Right lobe of liver (tissue), 4 donors: ENCODE measurements at regions not wholly inside any gene's neighbourhood (a gene's known extent, or its start where the extent isn't known, plus 50 kb on each side); places are given as distances from the start of the nearest gene placed in this dataset.

ENCODE experiments used
- POLR2A ChIP-seq: fragments of 450-650 bp; IDR thresholded peaks from one replicate; pipeline ENCODE4 v1.6.1; 2017; ENCODE audit warnings: antibody characterized with exemption, mild to moderate bottlenecking
- TF ChIP-seq, protein P1 (sequence below), 4 donors: fragments of 200-600 bp in 3 of 4; fragments of 450-650 bp in 1 of 4; IDR thresholded peaks; one replicate each; pipeline versions ENCODE4 v1.5.1 to v1.8.0; 2016 to 2022; ENCODE audit warnings: antibody characterized with exemption in 4 of 4, mild to moderate bottlenecking in 2 of 4
- donor health status: DM: no; HTN: no; CAD: no.
- donor health status: DM: no; HTN: no; CAD: no.
- donor health status: DM: no; HTN: yes; CAD: no.

GRCh38 chr7:86444245-86444644, 199.5 kb upstream of the GRM3 start:
- TF ChIP-seq POLR2A, result no peak
- TF ChIP-seq, protein P1, sequence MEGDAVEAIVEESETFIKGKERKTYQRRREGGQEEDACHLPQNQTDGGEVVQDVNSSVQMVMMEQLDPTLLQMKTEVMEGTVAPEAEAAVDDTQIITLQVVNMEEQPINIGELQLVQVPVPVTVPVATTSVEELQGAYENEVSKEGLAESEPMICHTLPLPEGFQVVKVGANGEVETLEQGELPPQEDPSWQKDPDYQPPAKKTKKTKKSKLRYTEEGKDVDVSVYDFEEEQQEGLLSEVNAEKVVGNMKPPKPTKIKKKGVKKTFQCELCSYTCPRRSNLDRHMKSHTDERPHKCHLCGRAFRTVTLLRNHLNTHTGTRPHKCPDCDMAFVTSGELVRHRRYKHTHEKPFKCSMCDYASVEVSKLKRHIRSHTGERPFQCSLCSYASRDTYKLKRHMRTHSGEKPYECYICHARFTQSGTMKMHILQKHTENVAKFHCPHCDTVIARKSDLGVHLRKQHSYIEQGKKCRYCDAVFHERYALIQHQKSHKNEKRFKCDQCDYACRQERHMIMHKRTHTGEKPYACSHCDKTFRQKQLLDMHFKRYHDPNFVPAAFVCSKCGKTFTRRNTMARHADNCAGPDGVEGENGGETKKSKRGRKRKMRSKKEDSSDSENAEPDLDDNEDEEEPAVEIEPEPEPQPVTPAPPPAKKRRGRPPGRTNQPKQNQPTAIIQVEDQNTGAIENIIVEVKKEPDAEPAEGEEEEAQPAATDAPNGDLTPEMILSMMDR (IDR thresholded peaks at IDR 0.05), result no peak
